ENCODE measurements at regions not wholly inside any gene's neighbourhood (a gene's known extent, or its start where the extent isn't known, plus 50 kb on each side); places are given as distances from the start of the nearest gene placed in this dataset.
A peak's percentile ranks its signal among the peaks of the same experiment; 100 is the strongest.

- no peaks in the 10 kb centered on the region for H3K27me3 ChIP-seq (ENCODE audit: control insufficient read depth in 3 of 3, insufficient read depth in 3 of 3, low read length in 2 of 3)
- no peaks in the 10 kb centered on the region for H3K9me3 ChIP-seq (ENCODE audit: control insufficient read depth in 4 of 4, insufficient read depth in 3 of 4, low read length in 3 of 4)
- no peak overlapping the region for H3K9ac ChIP-seq (ENCODE audit: insufficient read depth in 1 of 2, low read length in 2 of 2)
- H3K27ac ChIP-seq (ENCODE audit: low read depth in 1 of 2, low read length in 1 of 2): no peak overlapping the region
- DNase-seq (peak; percentile 15 to 47 (median 39)), ATAC-seq (ENCODE audit: insufficient read depth, low FRiP score) (peak; percentile 77)
- peaks cover 0 to 8% (median 3%) of the 10 kb centered on the region in 5 donors for H3K4me1 ChIP-seq (ENCODE audit: control insufficient read depth in 5 of 5, insufficient read depth in 5 of 5, low read length in 5 of 5)
- TF ChIP-seq CTCF (IDR thresholded peaks at IDR 0.05; ENCODE audit: control extremely low read depth, extremely low read depth): no peak
- no peaks in the 10 kb centered on the region for H3K36me3 ChIP-seq (ENCODE audit: control insufficient read depth in 4 of 4, insufficient read depth in 4 of 4, low read length in 4 of 4)
- 53 to 71% methylated on average over 4 of the region's 4 CpGs for WGBS, 2 donors
- H3K4me3 ChIP-seq: no peak overlapping the region
These were observed 419.5 kb upstream of the DEPDC1 start for GRCh38 chr1:68916221-68916902.

DNA sequence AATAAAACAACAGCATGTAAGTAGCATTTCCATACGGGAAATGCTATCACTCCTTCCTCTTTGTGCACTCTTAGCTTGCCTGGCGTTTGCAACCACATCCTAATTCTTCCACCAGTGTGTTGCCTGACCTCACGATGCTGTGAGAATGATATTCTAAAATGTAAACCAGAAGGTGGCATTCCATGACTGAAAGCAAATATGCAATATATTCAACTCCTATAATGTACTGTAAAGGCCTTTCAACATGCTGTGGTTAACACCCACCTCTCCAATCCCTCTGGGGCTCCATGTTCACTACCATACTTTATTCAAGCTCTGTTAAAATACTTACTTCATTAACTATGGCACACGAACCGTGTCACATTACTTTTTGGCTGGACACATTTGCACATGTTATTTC is 420.6 kb upstream of the DEPDC1 start:
- Histone ChIP-seq H3K27ac (ENCODE audit: low read depth in 1 of 2, low read length in 1 of 2) (no peak overlapping the region), H3K4me3 (no peak overlapping the region), H3K36me3 (ENCODE audit: control insufficient read depth in 4 of 4, insufficient read depth in 4 of 4, low read length in 4 of 4) (no peaks in the 10 kb centered on the region), H3K9me3 (ENCODE audit: control insufficient read depth in 4 of 4, insufficient read depth in 3 of 4, low read length in 3 of 4) (no peaks in the 10 kb centered on the region), H3K27me3 (ENCODE audit: control insufficient read depth in 3 of 3, insufficient read depth in 3 of 3, low read length in 2 of 3) (no peaks in the 10 kb centered on the region), H3K4me1 (ENCODE audit: control insufficient read depth in 5 of 5, insufficient read depth in 5 of 5, low read length in 5 of 5) (peaks cover 0 to 8% (median 3%) of the 10 kb centered on the region in 5 donors), H3K9ac (ENCODE audit: insufficient read depth in 1 of 2, low read length in 2 of 2) (no peak overlapping the region)
- DNase-seq: no peak
- WGBS, 2 donors: 49 to 56% methylated on average over 5 of the region's 5 CpGs
- TF ChIP-seq CTCF (IDR thresholded peaks at IDR 0.05; ENCODE audit: control extremely low read depth, extremely low read depth): no peak
- no peak for ATAC-seq (ENCODE audit: insufficient read depth, low FRiP score)

GRCh38 chr1:68918563-68918962 is 421.7 kb upstream of the DEPDC1 start:
- DNase-seq: no peak

More at GRCh38 chr1:68918563-68918962, 421.7 kb upstream of the DEPDC1 start:
- H3K4me3 ChIP-seq: no peak overlapping the region
- H3K9ac ChIP-seq (ENCODE audit: insufficient read depth in 1 of 2, low read length in 2 of 2): no peak overlapping the region
- no peak for TF ChIP-seq CTCF (IDR thresholded peaks at IDR 0.05; ENCODE audit: control extremely low read depth, extremely low read depth)
- no peak for ATAC-seq (ENCODE audit: insufficient read depth, low FRiP score)
- no peaks in the 10 kb centered on the region for H3K36me3 ChIP-seq (ENCODE audit: control insufficient read depth in 4 of 4, insufficient read depth in 4 of 4, low read length in 4 of 4)
- 63 to 88% methylated on average over 1 of the region's 1 CpG for WGBS, 2 donors
- no peak overlapping the region for H3K27ac ChIP-seq (ENCODE audit: low read depth in 1 of 2, low read length in 1 of 2)
- H3K4me1 ChIP-seq (ENCODE audit: control insufficient read depth in 5 of 5, insufficient read depth in 5 of 5, low read length in 5 of 5): peaks cover 0 to 8% (median 3%) of the 10 kb centered on the region in 5 donors
- no peaks in the 10 kb centered on the region for H3K9me3 ChIP-seq (ENCODE audit: control insufficient read depth in 4 of 4, insufficient read depth in 3 of 4, low read length in 3 of 4)
- no peaks in the 10 kb centered on the region for H3K27me3 ChIP-seq (ENCODE audit: control insufficient read depth in 3 of 3, insufficient read depth in 3 of 3, low read length in 2 of 3)
